Peyer's patch (tissue), 4 donors: ENCODE measurements at regions not wholly inside any gene's neighbourhood (a gene's known extent, or its start where the extent isn't known, plus 50 kb on each side); places are given as distances from the start of the nearest gene placed in this dataset.

Experiments
- POLR2A ChIP-seq, 2 donors: fragments of 450-650 bp; IDR thresholded peaks; one replicate each; pipeline ENCODE4 v1.5.1; 2017; ENCODE audit warnings: antibody characterized with exemption in 2 of 2, mild to moderate bottlenecking in 2 of 2, moderate library complexity in 2 of 2
- TF ChIP-seq, protein P1 (sequence below), 6 experiments: fragments of 450-650 bp in 4 of 6; fragments of 200-600 bp in 2 of 6; sonication (generic) in 1 of 6; IDR thresholded peaks; one replicate each; pipeline ENCODE4 v1.5.1; 2017 to 2019; ENCODE audit warnings: antibody characterized with exemption in 6 of 6, mild to moderate bottlenecking in 3 of 6, moderate library complexity in 1 of 6

DNA sequence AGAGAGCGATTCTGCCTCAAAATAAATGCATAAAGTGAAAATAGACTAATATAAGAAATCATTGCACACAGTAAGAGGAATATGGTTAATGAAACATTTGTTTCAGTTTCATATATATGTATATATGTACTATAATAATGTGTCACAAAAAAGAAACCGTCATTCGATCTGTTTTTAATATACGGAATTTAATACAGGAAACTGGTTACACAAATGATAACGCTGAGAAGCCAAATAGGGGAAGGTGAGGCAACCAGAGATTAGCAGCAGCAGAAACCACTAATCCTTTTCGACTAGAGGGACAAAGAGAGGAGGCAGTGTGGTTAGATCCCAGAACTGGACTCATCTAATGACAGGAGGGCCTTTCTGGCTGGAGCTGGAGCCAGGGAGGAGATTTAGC, 64.2 kb upstream of the GREB1L start:
- TF ChIP-seq, protein P1, sequence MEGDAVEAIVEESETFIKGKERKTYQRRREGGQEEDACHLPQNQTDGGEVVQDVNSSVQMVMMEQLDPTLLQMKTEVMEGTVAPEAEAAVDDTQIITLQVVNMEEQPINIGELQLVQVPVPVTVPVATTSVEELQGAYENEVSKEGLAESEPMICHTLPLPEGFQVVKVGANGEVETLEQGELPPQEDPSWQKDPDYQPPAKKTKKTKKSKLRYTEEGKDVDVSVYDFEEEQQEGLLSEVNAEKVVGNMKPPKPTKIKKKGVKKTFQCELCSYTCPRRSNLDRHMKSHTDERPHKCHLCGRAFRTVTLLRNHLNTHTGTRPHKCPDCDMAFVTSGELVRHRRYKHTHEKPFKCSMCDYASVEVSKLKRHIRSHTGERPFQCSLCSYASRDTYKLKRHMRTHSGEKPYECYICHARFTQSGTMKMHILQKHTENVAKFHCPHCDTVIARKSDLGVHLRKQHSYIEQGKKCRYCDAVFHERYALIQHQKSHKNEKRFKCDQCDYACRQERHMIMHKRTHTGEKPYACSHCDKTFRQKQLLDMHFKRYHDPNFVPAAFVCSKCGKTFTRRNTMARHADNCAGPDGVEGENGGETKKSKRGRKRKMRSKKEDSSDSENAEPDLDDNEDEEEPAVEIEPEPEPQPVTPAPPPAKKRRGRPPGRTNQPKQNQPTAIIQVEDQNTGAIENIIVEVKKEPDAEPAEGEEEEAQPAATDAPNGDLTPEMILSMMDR (IDR thresholded peaks at IDR 0.05): no peak
- TF ChIP-seq POLR2A (IDR thresholded peaks at IDR 0.05): no peak
